ENCODE measurements at regions not wholly inside any gene's neighbourhood (a gene's known extent, or its start where the extent isn't known, plus 50 kb on each side); places are given as distances from the start of the nearest gene placed in this dataset.

DNA sequence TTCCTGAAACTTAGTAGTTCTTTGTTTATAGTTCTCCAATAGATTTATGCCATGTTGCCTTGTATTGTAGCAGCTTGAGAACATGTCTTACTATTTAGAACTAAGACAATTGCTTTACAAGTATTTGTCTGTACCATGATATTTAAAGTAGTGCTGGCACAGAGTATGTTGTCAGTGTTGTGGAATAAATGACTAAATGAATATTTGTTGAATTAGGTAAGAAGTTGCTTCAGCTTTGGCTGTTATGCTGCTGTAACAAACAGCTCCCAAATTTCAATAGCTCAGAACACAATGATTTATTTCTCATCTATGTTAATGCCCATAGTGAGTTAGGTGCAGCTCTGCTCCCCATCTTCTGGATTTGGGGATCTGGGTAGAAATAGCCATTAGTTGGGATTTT is 90.2 kb upstream of the VCAM1 start:
- no peak for TF ChIP-seq POLR2A (IDR thresholded peaks at IDR 0.05)
- TF ChIP-seq, protein P1, sequence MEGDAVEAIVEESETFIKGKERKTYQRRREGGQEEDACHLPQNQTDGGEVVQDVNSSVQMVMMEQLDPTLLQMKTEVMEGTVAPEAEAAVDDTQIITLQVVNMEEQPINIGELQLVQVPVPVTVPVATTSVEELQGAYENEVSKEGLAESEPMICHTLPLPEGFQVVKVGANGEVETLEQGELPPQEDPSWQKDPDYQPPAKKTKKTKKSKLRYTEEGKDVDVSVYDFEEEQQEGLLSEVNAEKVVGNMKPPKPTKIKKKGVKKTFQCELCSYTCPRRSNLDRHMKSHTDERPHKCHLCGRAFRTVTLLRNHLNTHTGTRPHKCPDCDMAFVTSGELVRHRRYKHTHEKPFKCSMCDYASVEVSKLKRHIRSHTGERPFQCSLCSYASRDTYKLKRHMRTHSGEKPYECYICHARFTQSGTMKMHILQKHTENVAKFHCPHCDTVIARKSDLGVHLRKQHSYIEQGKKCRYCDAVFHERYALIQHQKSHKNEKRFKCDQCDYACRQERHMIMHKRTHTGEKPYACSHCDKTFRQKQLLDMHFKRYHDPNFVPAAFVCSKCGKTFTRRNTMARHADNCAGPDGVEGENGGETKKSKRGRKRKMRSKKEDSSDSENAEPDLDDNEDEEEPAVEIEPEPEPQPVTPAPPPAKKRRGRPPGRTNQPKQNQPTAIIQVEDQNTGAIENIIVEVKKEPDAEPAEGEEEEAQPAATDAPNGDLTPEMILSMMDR (IDR thresholded peaks at IDR 0.05), result no peak
- no peaks in the 10 kb centered on the region for H3K36me3 ChIP-seq
- DNase-seq, result no peak
- H3K27me3 ChIP-seq, result no peaks in the 10 kb centered on the region
- no peaks in the 10 kb centered on the region for H3K4me1 ChIP-seq
- H3K9me3 ChIP-seq, result no peaks in the 10 kb centered on the region
- no peak overlapping the region for H3K27ac ChIP-seq
- H3K4me3 ChIP-seq, result no peak overlapping the region

DNA sequence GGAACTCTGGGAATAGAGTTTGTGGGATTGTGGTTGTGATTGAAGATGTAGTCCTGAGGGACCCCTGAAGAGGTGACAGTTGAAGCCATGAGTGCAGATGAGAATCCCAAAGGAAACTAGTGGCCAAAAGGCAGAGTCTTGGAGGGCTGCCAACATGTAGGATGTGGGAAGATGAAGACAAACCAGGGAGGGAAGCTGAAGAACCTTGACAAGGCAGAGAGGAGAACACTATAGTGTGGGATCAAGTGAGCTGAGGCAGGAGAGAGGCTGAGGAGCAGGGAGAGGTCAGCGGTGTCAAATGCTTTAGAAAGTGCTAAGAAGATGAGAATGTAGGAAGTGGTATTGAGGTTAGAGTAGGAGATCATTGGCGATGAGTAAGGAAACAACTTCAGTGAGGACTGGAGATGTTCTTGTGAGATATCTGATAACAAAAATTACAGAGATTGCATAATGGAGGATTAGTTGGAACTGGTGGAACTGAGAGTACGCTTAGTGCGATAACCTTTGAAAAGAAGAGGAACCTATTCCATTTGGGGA is 88.5 kb upstream of the VCAM1 start:
- H3K4me3 ChIP-seq, result no peak overlapping the region
- no peaks in the 10 kb centered on the region for H3K27me3 ChIP-seq
- TF ChIP-seq POLR2A (IDR thresholded peaks at IDR 0.05), result no peak
- TF ChIP-seq, protein P1 (IDR thresholded peaks at IDR 0.05), result no peak
- no peak overlapping the region for H3K27ac ChIP-seq
- no peak for DNase-seq
- no peaks in the 10 kb centered on the region for H3K36me3 ChIP-seq
- H3K9me3 ChIP-seq, result no peaks in the 10 kb centered on the region
- H3K4me1 ChIP-seq, result no peaks in the 10 kb centered on the region

DNA sequence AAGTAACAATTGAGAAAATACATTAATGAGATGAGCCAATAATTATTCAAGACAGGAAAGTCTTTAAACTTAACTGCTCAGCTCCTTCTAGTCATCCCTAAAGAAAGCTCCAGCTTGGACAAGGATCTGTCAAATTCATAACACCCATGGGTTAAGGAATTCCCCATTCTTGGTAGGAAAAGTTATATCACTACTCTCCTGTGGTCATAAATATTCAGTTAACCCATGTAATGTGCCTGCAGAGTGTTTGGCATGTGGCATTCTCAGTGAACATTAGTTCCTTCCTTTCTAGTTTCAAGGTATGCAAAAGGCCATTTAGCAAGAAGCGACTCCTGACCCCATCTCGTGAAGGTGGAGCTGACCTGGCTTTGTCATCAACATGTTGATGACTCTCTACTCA is 76.7 kb upstream of the VCAM1 start:
- no peak for DNase-seq
- Histone ChIP-seq H3K27ac (no peak overlapping the region), H3K36me3 (no peaks in the 10 kb centered on the region), H3K4me3 (no peak overlapping the region), H3K27me3 (no peaks in the 10 kb centered on the region), H3K9me3 (no peaks in the 10 kb centered on the region), H3K4me1 (no peaks in the 10 kb centered on the region)
- TF ChIP-seq, protein P1 (IDR thresholded peaks at IDR 0.05), result no peak
- no peak for TF ChIP-seq POLR2A (IDR thresholded peaks at IDR 0.05)

DNA sequence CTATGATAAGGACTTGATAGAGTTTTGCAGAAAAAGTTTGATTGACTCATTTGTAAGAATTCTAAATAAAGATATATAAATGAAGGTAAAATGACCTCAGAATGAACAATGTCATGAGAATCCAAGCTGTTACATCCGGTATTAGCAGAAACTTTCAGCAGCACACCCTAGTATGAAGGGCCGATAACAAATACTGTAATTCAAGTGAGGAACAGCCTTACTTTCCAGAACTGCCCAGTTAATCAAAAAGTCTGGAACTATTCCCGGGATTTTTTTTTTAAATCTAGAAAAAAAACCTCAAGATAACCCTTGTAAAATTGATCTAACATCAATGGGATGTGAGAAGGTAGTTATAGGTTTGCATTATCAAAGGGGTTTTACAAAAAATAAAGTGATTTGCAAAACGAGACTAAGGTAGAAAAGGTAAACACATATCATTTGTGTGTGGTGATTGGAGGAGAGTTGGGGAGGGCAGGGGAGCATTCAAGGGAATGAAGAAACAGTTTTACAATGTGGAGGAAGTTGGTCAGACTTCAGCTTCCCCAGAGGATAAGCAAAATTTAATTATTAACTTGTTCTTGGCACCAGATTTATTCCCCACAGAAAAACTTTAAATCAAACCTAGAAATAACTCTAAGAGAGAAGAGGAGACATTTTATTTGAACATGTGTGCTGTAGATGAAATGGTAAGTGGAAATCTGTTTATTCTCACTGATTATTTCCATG is 75.9 kb upstream of the VCAM1 start:
- H3K36me3 ChIP-seq, result no peaks in the 10 kb centered on the region
- no peaks in the 10 kb centered on the region for H3K9me3 ChIP-seq
- no peaks in the 10 kb centered on the region for H3K4me1 ChIP-seq
- H3K27me3 ChIP-seq, result no peaks in the 10 kb centered on the region
- no peak for DNase-seq
- TF ChIP-seq, protein P1 (IDR thresholded peaks at IDR 0.05), result no peak
- no peak for TF ChIP-seq POLR2A (IDR thresholded peaks at IDR 0.05)
- H3K27ac ChIP-seq, result no peak overlapping the region
- no peak overlapping the region for H3K4me3 ChIP-seq

DNA sequence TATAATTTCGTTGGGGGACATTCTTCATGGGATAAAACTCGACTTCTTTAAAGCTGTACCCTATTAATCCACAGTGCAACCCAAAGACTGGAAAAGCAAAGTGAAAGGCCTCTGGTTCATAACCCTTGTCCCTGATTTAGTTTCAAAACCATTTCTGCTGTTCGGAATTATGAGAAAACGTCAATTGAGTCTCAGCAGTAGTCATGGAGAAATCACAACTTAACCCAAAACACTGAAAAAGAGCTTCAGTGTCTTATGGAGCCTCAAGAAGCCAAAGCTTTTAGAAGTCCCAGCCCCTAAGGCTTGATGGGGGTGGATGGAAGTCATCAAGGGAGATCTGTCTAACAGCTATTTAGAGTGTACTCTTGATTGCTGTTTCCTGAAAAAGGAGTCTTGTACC is 73.5 kb upstream of the VCAM1 start:
- Histone ChIP-seq H3K27me3 (no peaks in the 10 kb centered on the region), H3K4me1 (no peaks in the 10 kb centered on the region), H3K36me3 (no peaks in the 10 kb centered on the region), H3K27ac (no peak overlapping the region), H3K9me3 (no peaks in the 10 kb centered on the region), H3K4me3 (no peak overlapping the region)
- TF ChIP-seq, protein P1 (IDR thresholded peaks at IDR 0.05), result no peak
- no peak for TF ChIP-seq POLR2A (IDR thresholded peaks at IDR 0.05)
- DNase-seq, result no peak
